K562 (cell line): ENCODE measurements at regions not wholly inside any gene's neighbourhood (a gene's known extent, or its start where the extent isn't known, plus 50 kb on each side); places are given as distances from the start of the nearest gene placed in this dataset.

Experiments
- ATAC-seq: fragments of 200-7000 bp; cut with Tn5 transposase; 3 replicates; pipeline ENCODE4 v1.9.1; 2020; ENCODE audit warnings: moderate library complexity
- BruUV-seq: library from RNA; stranded (reverse); fragments of 400-500 nt; replicated peaks from 2 replicates; lab custom pipeline; 2021; lab: Mats Ljungman, UMichigan
- CTCF ChIA-PET: fragments of 300-600 bp; formaldehyde crosslinking; extraction: SDS; loops from one replicate; lab custom pipeline; 2021; ENCODE audit warnings: low intra/inter-chr PET ratio; lab: Yijun Ruan, JAX
- POLR2A ChIA-PET: fragments of 300-600, 350-650 bp; sonication (Branson Sonifier 250); formaldehyde crosslinking; extraction: SDS; loops from one replicate; lab custom pipeline; 2021; ENCODE audit warnings: antibody characterized with exemption, inconsistent platforms; lab: Yijun Ruan, JAX
- DNase-seq, 4 experiments: peaks; one replicate each; pipeline versions ENCODE4 v3.0.0 to v3.0.0-alpha.2; 2011 to 2018; ENCODE audit warnings: low spot score in 3 of 4, mixed read lengths in 3 of 4; ENCODE audit errors: extremely low read depth in 1 of 4
- FAIRE-seq: peaks from 2 replicates; lab custom pipeline; 2011; peaks lifted over from hg19 to GRCh38; lab: Jason Lieb, UNC
- H2AFZ ChIP-seq: 2 replicates; pipeline ENCODE4 v1.6.0; 2011; ENCODE audit warnings: low read depth, low read length, control low read depth, inconsistent platforms
- H3K27ac ChIP-seq: fragments of 200-600 bp; 3 replicates; pipeline ENCODE4 v1.8.0; 2011; ENCODE audit warnings: low read depth, mild to moderate bottlenecking, control low read depth, inconsistent platforms, low read length, moderate library complexity, mixed read lengths; ENCODE audit errors: extremely low read depth
- H3K27me3 ChIP-seq, 2 experiments: fragments of 300-600 bp in 1 of 2; 2 replicates in 1 of 2; 3 replicates in 1 of 2; pipeline versions ENCODE4 v1.6.0 to v1.8.0; 2011; ENCODE audit warnings: inconsistent platforms in 2 of 2, low read length in 2 of 2, mild to moderate bottlenecking in 1 of 2, mixed read lengths in 1 of 2, moderate library complexity in 1 of 2; ENCODE audit not compliant: control insufficient read depth in 2 of 2, insufficient read depth in 2 of 2
- H3K36me3 ChIP-seq: fragments of 300-600 bp; 3 replicates; pipeline ENCODE4 v1.8.0; 2011; ENCODE audit warnings: mild to moderate bottlenecking, low read length, inconsistent platforms; ENCODE audit not compliant: control insufficient read depth, insufficient read depth
- H3K4me1 ChIP-seq, 2 experiments: fragments of 200-600 bp in 1 of 2; replicated peaks in 1 of 2; 2 replicates in 1 of 2; 3 replicates in 1 of 2; pipeline versions ENCODE4 v1.5.1 to v1.8.0; 2011; ENCODE audit warnings: inconsistent platforms in 2 of 2, low read length in 2 of 2, mild to moderate bottlenecking in 1 of 2, mixed read lengths in 1 of 2, moderate library complexity in 1 of 2; ENCODE audit not compliant: control insufficient read depth in 2 of 2, insufficient read depth in 2 of 2
- H3K4me2 ChIP-seq: 2 replicates; pipeline ENCODE4 v1.6.1; 2011; ENCODE audit warnings: low read length, control low read depth, inconsistent platforms, mixed read lengths; ENCODE audit not compliant: insufficient read depth
- H3K4me3 ChIP-seq: fragments of 200-600 bp; sonication (generic), shearing (Covaris generic); 2 replicates; pipeline ENCODE4 v1.5.1; 2016; ENCODE audit warnings: control low read depth, inconsistent platforms
- H3K79me2 ChIP-seq: fragments of 200-600 bp; 3 replicates; pipeline ENCODE4 v1.8.0; 2011; ENCODE audit warnings: low read length, inconsistent platforms; ENCODE audit not compliant: control insufficient read depth, insufficient read depth
- H3K9ac ChIP-seq, 2 experiments: 2 replicates each; pipeline versions ENCODE4 v1.6.0 to v1.6.1; 2011; ENCODE audit warnings: low read depth in 2 of 2, low read length in 2 of 2, control low read depth in 1 of 2, inconsistent platforms in 1 of 2, mild to moderate bottlenecking in 1 of 2, mixed read lengths in 1 of 2; ENCODE audit not compliant: insufficient read depth in 1 of 2
- H3K9me1 ChIP-seq: one replicate; pipeline ENCODE4 v1.6.0; 2011; ENCODE audit warnings: inconsistent platforms, mild to moderate bottlenecking, low read length, moderate library complexity; ENCODE audit not compliant: control insufficient read depth, insufficient read depth
- H3K9me3 ChIP-seq: replicated peaks from 2 replicates; pipeline ENCODE4 v1.5.1; 2011; ENCODE audit warnings: low read depth, low read length, inconsistent platforms; ENCODE audit not compliant: control insufficient read depth, insufficient read depth
- H4K20me1 ChIP-seq: replicated peaks from 2 replicates; pipeline ENCODE4 v1.6.1; 2011; ENCODE audit warnings: low read length, inconsistent platforms, mixed read lengths; ENCODE audit not compliant: control insufficient read depth, insufficient read depth
- CCAR2 ChIP-seq: fragments of 200-400 bp; formaldehyde crosslinking; IDR thresholded peaks from 2 replicates; pipeline ENCODE4 v1.6.1; 2017; ENCODE audit warnings: mild to moderate bottlenecking, low read depth, low read length
- CHCHD3 ChIP-seq: fragments of 250-450 bp; sonication (Bioruptor Pico); IDR thresholded peaks from 2 replicates; pipeline ENCODE4 v2.1.2; 2022; ENCODE audit warnings: mild to moderate bottlenecking
- DACH1 ChIP-seq: fragments of 450-650 bp; IDR thresholded peaks from 2 replicates; pipeline ENCODE4 v1.6.1; 2018; ENCODE audit not compliant: partially characterized antibody
- ETV5 ChIP-seq: sonication (generic); formaldehyde crosslinking; IDR thresholded peaks from 2 replicates; pipeline ENCODE4 v1.4.0; 2020; ENCODE audit warnings: low read depth, mild to moderate bottlenecking, missing genetic modification reagents
- HSF4 ChIP-seq: fragments of 250-450 bp; sonication (Bioruptor Pico); IDR thresholded peaks from 2 replicates; pipeline ENCODE4 v2.1.2; 2022; ENCODE audit warnings: mild to moderate bottlenecking, moderate library complexity, borderline replicate concordance
- NFXL1 ChIP-seq: fragments of 450-650 bp; formaldehyde crosslinking; IDR thresholded peaks from 2 replicates; pipeline ENCODE4 v1.4.0; 2021; ENCODE audit warnings: mild to moderate bottlenecking
- SP2 ChIP-seq: IDR thresholded peaks from 2 replicates; pipeline ENCODE4 v1.6.1; 2011; ENCODE audit warnings: mild to moderate bottlenecking, low read depth, low read length, moderate library complexity; ENCODE audit not compliant: poor library complexity, severe bottlenecking; ENCODE audit errors: extremely low read depth
- SREBF2 ChIP-seq: sonication (generic); formaldehyde crosslinking; IDR thresholded peaks from 2 replicates; pipeline ENCODE4 v1.4.0; 2020; ENCODE audit warnings: mild to moderate bottlenecking, missing genetic modification reagents
- WGBS: fragments of 100-300 bp; shearing (Covaris generic); methylation state at CpG from one replicate; pipeline ENCODE4 v1.1.6; 2016; ENCODE audit warnings: low coverage, mixed read lengths; ENCODE audit not compliant: insufficient coverage; ENCODE audit errors: missing lambda C conversion rate; 5-methylcytosine and 5-hydroxymethylcytosine counted together
- in situ Hi-C: fragments of 300-500 bp; cut with MboI; formaldehyde crosslinking; loops from 4 replicates; pipeline ENCODE4 v1.15.0; 2018; ENCODE audit warnings: inconsistent platforms, mixed read lengths
- intact Hi-C: fragments of 100-400 bp; cut with micrococcal nuclease; formaldehyde crosslinking; loops from 2 replicates; pipeline ENCODE4 v1.14.2; 2022
- TF ChIP-seq, protein P1 (sequence below): IDR thresholded peaks from 2 replicates; pipeline ENCODE4 v1.6.1; 2012; ENCODE audit warnings: low read depth, low read length, improper control_type of control experiment, borderline replicate concordance
- TF ChIP-seq, protein P2 (sequence below): IDR thresholded peaks from 2 replicates; pipeline ENCODE4 v1.6.1; 2011; ENCODE audit warnings: borderline replicate concordance, low read depth, mild to moderate bottlenecking, moderate library complexity, low read length; ENCODE audit not compliant: insufficient read depth, poor library complexity, severe bottlenecking

DNA sequence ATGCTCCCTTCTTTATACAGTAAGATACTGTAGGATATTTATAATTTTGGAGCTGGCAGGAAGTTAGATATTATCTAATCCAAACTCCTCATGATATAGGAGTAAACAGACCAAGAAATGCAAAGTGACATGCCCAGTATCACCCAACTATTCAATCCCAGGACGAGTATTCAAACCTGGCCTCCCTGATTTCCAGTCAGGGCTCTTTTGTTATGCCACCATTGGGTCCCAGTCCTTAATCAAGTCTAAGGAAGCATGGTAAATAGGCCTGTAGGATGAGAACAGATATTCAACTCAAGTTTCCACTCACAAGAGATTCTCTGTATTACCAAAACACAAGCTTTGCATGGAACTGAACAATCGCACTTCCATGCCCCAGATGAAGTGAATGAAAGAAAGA lies 484.0 kb upstream of the API5 start:
- intact Hi-C loops (no loop called here), in situ Hi-C loops (no loop called here)
- Histone ChIP-seq H3K4me3 (no peak overlapping the region), H3K9ac (no peak overlapping the region), H3K79me2 (no peaks in the 10 kb centered on the region), H3K9me3 (no peaks in the 10 kb centered on the region), H3K27me3 (no peaks in the 10 kb centered on the region), H4K20me1 (no peaks in the 10 kb centered on the region), H2AFZ (no peak overlapping the region), H3K4me2 (no peak overlapping the region), H3K9me1 (no peaks in the 10 kb centered on the region), H3K27ac (no peak overlapping the region), H3K4me1 (no peaks in the 10 kb centered on the region), H3K36me3 (no peaks in the 10 kb centered on the region)
- ATAC-seq, result no peak
- BruUV-seq, result no TSS peak
- ChIA-PET POLR2A (no interaction called here), CTCF (no interaction called here)
- WGBS, result 0% methylated on average over 2 of the region's 2 CpGs
- TF ChIP-seq CHCHD3 (CRISPR knock-in tag) (no peak), NFXL1 (CRISPR knock-in tag) (no peak), CCAR2 (no peak), HSF4 (no peak), ETV5 (no peak), SP2 (no peak), SREBF2 (no peak), DACH1 (no peak)
- TF ChIP-seq, protein P1, sequence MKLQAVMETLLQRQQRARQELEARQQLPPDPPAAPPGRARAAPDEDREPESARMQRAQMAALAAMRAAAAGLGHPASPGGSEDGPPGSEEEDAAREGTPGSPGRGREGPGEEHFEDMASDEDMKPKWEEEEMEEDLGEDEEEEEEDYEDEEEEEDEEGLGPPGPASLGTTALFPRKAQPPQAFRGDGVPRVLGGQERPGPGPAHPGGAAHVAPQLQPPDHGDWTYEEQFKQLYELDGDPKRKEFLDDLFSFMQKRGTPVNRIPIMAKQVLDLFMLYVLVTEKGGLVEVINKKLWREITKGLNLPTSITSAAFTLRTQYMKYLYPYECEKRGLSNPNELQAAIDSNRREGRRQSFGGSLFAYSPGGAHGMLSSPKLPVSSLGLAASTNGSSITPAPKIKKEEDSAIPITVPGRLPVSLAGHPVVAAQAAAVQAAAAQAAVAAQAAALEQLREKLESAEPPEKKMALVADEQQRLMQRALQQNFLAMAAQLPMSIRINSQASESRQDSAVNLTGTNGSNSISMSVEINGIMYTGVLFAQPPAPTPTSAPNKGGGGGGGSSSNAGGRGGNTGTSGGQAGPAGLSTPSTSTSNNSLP, result no peak
- TF ChIP-seq, protein P2, sequence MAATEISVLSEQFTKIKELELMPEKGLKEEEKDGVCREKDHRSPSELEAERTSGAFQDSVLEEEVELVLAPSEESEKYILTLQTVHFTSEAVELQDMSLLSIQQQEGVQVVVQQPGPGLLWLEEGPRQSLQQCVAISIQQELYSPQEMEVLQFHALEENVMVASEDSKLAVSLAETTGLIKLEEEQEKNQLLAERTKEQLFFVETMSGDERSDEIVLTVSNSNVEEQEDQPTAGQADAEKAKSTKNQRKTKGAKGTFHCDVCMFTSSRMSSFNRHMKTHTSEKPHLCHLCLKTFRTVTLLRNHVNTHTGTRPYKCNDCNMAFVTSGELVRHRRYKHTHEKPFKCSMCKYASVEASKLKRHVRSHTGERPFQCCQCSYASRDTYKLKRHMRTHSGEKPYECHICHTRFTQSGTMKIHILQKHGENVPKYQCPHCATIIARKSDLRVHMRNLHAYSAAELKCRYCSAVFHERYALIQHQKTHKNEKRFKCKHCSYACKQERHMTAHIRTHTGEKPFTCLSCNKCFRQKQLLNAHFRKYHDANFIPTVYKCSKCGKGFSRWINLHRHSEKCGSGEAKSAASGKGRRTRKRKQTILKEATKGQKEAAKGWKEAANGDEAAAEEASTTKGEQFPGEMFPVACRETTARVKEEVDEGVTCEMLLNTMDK, result no peak
- no peak for FAIRE-seq
- DNase-seq, result no peak
